ENCODE measurements at regions not wholly inside any gene's neighbourhood (a gene's known extent, or its start where the extent isn't known, plus 50 kb on each side); places are given as distances from the start of the nearest gene placed in this dataset.

DNA sequence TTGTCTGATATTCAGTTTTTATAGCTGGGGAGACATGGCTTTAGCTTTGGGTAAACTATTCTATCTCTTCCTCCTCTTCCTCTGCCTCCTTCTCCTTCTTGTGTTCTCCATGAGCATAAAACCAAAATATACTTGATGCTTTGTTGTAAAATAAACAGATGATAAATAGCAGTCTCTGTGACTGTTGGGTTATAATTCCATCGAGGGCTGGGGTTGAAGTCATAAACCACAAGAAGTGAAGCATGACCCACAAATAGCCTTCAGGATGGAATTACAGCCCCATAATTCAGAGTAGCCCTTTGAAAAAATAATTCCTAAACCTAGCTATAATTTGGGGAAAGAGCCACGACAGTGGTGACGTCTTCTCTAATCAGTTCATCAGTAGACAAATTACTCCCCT, 177.7 kb downstream of the SNX19 start:
- TF ChIP-seq EP300 (IDR thresholded peaks at IDR 0.05) (no peak), POLR2A (IDR thresholded peaks at IDR 0.05) (no peak)
- TF ChIP-seq, protein P1, sequence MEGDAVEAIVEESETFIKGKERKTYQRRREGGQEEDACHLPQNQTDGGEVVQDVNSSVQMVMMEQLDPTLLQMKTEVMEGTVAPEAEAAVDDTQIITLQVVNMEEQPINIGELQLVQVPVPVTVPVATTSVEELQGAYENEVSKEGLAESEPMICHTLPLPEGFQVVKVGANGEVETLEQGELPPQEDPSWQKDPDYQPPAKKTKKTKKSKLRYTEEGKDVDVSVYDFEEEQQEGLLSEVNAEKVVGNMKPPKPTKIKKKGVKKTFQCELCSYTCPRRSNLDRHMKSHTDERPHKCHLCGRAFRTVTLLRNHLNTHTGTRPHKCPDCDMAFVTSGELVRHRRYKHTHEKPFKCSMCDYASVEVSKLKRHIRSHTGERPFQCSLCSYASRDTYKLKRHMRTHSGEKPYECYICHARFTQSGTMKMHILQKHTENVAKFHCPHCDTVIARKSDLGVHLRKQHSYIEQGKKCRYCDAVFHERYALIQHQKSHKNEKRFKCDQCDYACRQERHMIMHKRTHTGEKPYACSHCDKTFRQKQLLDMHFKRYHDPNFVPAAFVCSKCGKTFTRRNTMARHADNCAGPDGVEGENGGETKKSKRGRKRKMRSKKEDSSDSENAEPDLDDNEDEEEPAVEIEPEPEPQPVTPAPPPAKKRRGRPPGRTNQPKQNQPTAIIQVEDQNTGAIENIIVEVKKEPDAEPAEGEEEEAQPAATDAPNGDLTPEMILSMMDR (IDR thresholded peaks at IDR 0.05), result no peak
- 56 to 64% methylated on average over 3 of the region's 3 CpGs for WGBS, 2 donors
- no peak overlapping the region for H3K27ac ChIP-seq

DNA sequence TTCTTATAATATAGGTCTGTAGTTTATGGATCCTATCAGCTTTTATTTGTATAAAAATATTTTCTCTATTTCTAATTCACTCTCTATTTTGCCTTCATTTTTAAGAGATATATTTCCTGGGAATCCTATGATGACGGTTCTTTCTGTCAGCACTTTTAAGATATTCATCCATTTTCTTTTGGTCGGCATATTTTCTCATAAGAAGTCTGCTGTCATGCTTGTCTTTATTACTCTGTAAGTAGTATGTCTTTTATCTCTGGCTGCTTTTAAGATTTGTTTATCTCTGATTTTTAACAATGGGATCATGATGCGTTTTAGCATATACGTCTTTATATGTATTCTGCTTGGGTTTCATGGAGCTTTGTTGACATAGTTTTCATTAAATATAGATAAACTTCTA, 175.5 kb downstream of the SNX19 start:
- DNase-seq (ENCODE audit: low spot score in 2 of 2), result no peak
- Histone ChIP-seq H3K4me3 (no peak overlapping the region), H3K4me1 (peaks cover 0 to 14% (median 2%) of the 10 kb centered on the region in 4 donors), H3K27ac (no peak overlapping the region), H3K36me3 (no peaks in the 10 kb centered on the region), H3K27me3 (no peaks in the 10 kb centered on the region), H3K9me3 (peaks cover 0 to 17% (median 8%) of the 10 kb centered on the region in 4 donors)
- WGBS, 2 donors, result 96 to 97% methylated on average over 4 of the region's 4 CpGs
- TF ChIP-seq, protein P1 (IDR thresholded peaks at IDR 0.05), result no peak
- TF ChIP-seq EP300 (IDR thresholded peaks at IDR 0.05) (no peak), POLR2A (IDR thresholded peaks at IDR 0.05) (no peak)

More for the DNA sequence above, 177.7 kb downstream of the SNX19 start:
- peaks cover 0 to 32% (median 9%) of the 10 kb centered on the region in 4 donors for H3K9me3 ChIP-seq
- no peaks in the 10 kb centered on the region for H3K27me3 ChIP-seq
- no peaks in the 10 kb centered on the region for H3K36me3 ChIP-seq
- no peak for DNase-seq (ENCODE audit: low spot score in 2 of 2)
- peaks cover 0 to 14% (median 2%) of the 10 kb centered on the region in 4 donors for H3K4me1 ChIP-seq
- no peak overlapping the region for H3K4me3 ChIP-seq

DNA sequence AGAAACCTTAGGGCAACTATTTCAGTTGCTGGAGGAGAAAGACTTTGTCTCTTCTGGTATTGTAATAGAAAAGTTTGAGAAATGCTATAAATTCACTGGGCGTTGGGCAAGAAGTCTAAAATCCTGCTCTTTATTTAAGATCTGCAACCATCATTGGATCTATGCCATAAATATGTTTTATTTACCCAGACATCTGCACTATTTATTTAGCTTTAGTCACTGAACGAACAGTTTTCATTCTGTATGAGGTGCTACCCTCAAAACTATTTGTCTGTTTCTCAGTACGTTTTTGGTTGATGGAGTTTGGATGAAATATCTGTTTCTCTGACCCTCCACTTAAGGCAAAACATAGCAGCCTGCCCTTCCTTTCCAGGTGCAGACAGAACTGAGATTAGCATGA, 171.5 kb downstream of the SNX19 start:
- Histone ChIP-seq H3K27ac (no peak overlapping the region), H3K36me3 (no peaks in the 10 kb centered on the region), H3K4me1 (no peaks in the 10 kb centered on the region), H3K9me3 (peaks cover 0 to 17% (median 8%) of the 10 kb centered on the region in 4 donors), H3K27me3 (no peaks in the 10 kb centered on the region), H3K4me3 (no peak overlapping the region)
- DNase-seq (ENCODE audit: low spot score in 2 of 2), result no peak
- WGBS, 2 donors, result 66 to 74% methylated on average over 3 of the region's 3 CpGs
- no peak for TF ChIP-seq EP300 (IDR thresholded peaks at IDR 0.05)
- TF ChIP-seq, protein P1 (IDR thresholded peaks at IDR 0.05), result no peak
- no peak for TF ChIP-seq POLR2A (IDR thresholded peaks at IDR 0.05)

GRCh38 chr11:130749216-130749615, 167.1 kb downstream of the SNX19 start:
- Histone ChIP-seq H3K27me3 (no peaks in the 10 kb centered on the region), H3K27ac (no peak overlapping the region), H3K36me3 (no peaks in the 10 kb centered on the region), H3K9me3 (peaks cover 0 to 7% (median 0%) of the 10 kb centered on the region in 4 donors), H3K4me1 (no peaks in the 10 kb centered on the region), H3K4me3 (no peak overlapping the region)
- 81 to 83% methylated on average over 2 of the region's 2 CpGs for WGBS, 2 donors
- TF ChIP-seq EP300 (IDR thresholded peaks at IDR 0.05) (no peak), POLR2A (IDR thresholded peaks at IDR 0.05) (no peak)
- TF ChIP-seq, protein P1 (IDR thresholded peaks at IDR 0.05), result no peak
- DNase-seq (ENCODE audit: low spot score in 2 of 2), result no peak

GRCh38 chr11:130760515-130761125, 155.7 kb downstream of the SNX19 start:
- TF ChIP-seq POLR2A (IDR thresholded peaks at IDR 0.05), result no peak
- TF ChIP-seq, protein P1 (IDR thresholded peaks at IDR 0.05), result no peak
- Histone ChIP-seq H3K4me3 (no peak overlapping the region), H3K27me3 (no peaks in the 10 kb centered on the region), H3K4me1 (no peaks in the 10 kb centered on the region), H3K9me3 (no peaks in the 10 kb centered on the region), H3K27ac (no peak overlapping the region), H3K36me3 (no peaks in the 10 kb centered on the region)
- DNase-seq (ENCODE audit: low spot score in 2 of 2), result no peak
- 45 to 55% methylated on average over 5 to 6 of the region's 6 CpGs for WGBS, 2 donors
